Fibroblast of lung (primary cell): ENCODE measurements at regions not wholly inside any gene's neighbourhood (a gene's known extent, or its start where the extent isn't known, plus 50 kb on each side); places are given as distances from the start of the nearest gene placed in this dataset.
A peak's percentile ranks its signal among the peaks of the same experiment; 100 is the strongest.

Experiments used
- DNase-seq, 2 donors: peaks; one replicate each; pipeline versions ENCODE4 v3.0.0 to v3.0.0-alpha.2; 2010; ENCODE audit warnings: low read depth in 2 of 2
- H2AFZ ChIP-seq: 2 replicates; pipeline ENCODE4 v1.5.1; 2012; ENCODE audit warnings: low read length, control low read depth, inconsistent platforms
- H3K27ac ChIP-seq: 2 replicates; pipeline ENCODE4 v1.5.1; 2011; ENCODE audit warnings: low read length, control low read depth; ENCODE audit not compliant: insufficient read depth
- H3K27me3 ChIP-seq: 2 replicates; pipeline ENCODE4 v1.5.1; 2011; ENCODE audit warnings: mild to moderate bottlenecking, low read length; ENCODE audit not compliant: control insufficient read depth, insufficient read depth
- H3K36me3 ChIP-seq: 2 replicates; pipeline ENCODE4 v1.5.1; 2011; ENCODE audit warnings: low read length; ENCODE audit not compliant: control insufficient read depth, insufficient read depth
- H3K4me1 ChIP-seq: 2 replicates; pipeline ENCODE4 v1.5.1; 2011; ENCODE audit warnings: low read length; ENCODE audit not compliant: control insufficient read depth, insufficient read depth; ENCODE audit errors: extremely low read depth
- H3K4me2 ChIP-seq: 2 replicates; pipeline ENCODE4 v1.5.1; 2011; ENCODE audit warnings: low read length, control low read depth; ENCODE audit not compliant: insufficient read depth; ENCODE audit errors: extremely low read depth
- H3K4me3 ChIP-seq, 4 experiments: fragments of 200-600 bp in 1 of 4; sonication (generic) in 1 of 4; replicated peaks in 1 of 4; 2 replicates each; pipeline ENCODE4 v1.5.1; 2011 to 2016; ENCODE audit warnings: low read length in 4 of 4, low read depth in 3 of 4, mild to moderate bottlenecking in 3 of 4, control low read depth in 2 of 4, inconsistent platforms in 1 of 4, mixed read lengths in 1 of 4; ENCODE audit not compliant: insufficient read depth in 1 of 4; ENCODE audit errors: control extremely low read depth in 1 of 4
- H3K79me2 ChIP-seq: 2 replicates; pipeline ENCODE4 v1.5.1; 2012; ENCODE audit warnings: mild to moderate bottlenecking, low read length, inconsistent platforms; ENCODE audit not compliant: control insufficient read depth, insufficient read depth
- H3K9ac ChIP-seq: 2 replicates; pipeline ENCODE4 v1.5.1; 2011; ENCODE audit warnings: mild to moderate bottlenecking, low read length, control low read depth; ENCODE audit not compliant: insufficient read depth
- H3K9me3 ChIP-seq: 2 replicates; pipeline ENCODE4 v1.5.1; 2012; ENCODE audit warnings: low read depth, low read length; ENCODE audit not compliant: control insufficient read depth, insufficient read depth
- H4K20me1 ChIP-seq: 2 replicates; pipeline ENCODE4 v1.5.1; 2011; ENCODE audit warnings: low read length; ENCODE audit not compliant: control insufficient read depth, insufficient read depth; ENCODE audit errors: extremely low read depth
- EZH2 ChIP-seq: IDR thresholded peaks from 2 replicates; pipeline ENCODE4 v1.5.1; 2012; ENCODE audit warnings: low read length, control low read depth, mild to moderate bottlenecking; ENCODE audit errors: missing control alignments
- TF ChIP-seq, protein P1 (sequence below), 2 donors: IDR thresholded peaks in 1 of 2; conservative IDR thresholded peaks in 1 of 2; 1 replicate in 1 of 2; 2 replicates in 1 of 2; pipeline ENCODE4 v1.5.1; 2011 to 2012; ENCODE audit warnings: low read length in 2 of 2, control low read depth in 1 of 2, inconsistent platforms in 1 of 2, low read depth in 1 of 2, mild to moderate bottlenecking in 1 of 2

- H3K79me2 ChIP-seq, result no peaks in the 10 kb centered on the region
- TF ChIP-seq EZH2, result no peak
- TF ChIP-seq, protein P1, sequence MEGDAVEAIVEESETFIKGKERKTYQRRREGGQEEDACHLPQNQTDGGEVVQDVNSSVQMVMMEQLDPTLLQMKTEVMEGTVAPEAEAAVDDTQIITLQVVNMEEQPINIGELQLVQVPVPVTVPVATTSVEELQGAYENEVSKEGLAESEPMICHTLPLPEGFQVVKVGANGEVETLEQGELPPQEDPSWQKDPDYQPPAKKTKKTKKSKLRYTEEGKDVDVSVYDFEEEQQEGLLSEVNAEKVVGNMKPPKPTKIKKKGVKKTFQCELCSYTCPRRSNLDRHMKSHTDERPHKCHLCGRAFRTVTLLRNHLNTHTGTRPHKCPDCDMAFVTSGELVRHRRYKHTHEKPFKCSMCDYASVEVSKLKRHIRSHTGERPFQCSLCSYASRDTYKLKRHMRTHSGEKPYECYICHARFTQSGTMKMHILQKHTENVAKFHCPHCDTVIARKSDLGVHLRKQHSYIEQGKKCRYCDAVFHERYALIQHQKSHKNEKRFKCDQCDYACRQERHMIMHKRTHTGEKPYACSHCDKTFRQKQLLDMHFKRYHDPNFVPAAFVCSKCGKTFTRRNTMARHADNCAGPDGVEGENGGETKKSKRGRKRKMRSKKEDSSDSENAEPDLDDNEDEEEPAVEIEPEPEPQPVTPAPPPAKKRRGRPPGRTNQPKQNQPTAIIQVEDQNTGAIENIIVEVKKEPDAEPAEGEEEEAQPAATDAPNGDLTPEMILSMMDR (conservative IDR thresholded peaks at IDR 0.05 in 1 of 2, IDR thresholded peaks at IDR 0.05 in 1 of 2; ENCODE audit: low read depth in 1 of 2, low read length in 2 of 2), result no peak
Observed at GRCh38 chr10:57986422-57986821, 281.3 kb downstream of the IPMK start.

GRCh38 chr10:57983281-57983791 lies 284.4 kb downstream of the IPMK start:
- no peaks in the 10 kb centered on the region for H3K36me3 ChIP-seq
- H3K4me1 ChIP-seq, result no peaks in the 10 kb centered on the region
- no peak overlapping the region for H3K27ac ChIP-seq
- no peak overlapping the region for H3K4me2 ChIP-seq
- no peaks in the 10 kb centered on the region for H3K27me3 ChIP-seq
- no peaks in the 10 kb centered on the region for H3K9me3 ChIP-seq
- TF ChIP-seq, protein P1 (conservative IDR thresholded peaks at IDR 0.05 in 1 of 2, IDR thresholded peaks at IDR 0.05 in 1 of 2; ENCODE audit: low read depth in 1 of 2, low read length in 2 of 2), result no peak
- no peak for TF ChIP-seq EZH2
- no peaks in the 10 kb centered on the region for H4K20me1 ChIP-seq
- H2AFZ ChIP-seq, result no peak overlapping the region
- H3K4me3 ChIP-seq, result no peak overlapping the region
- H3K9ac ChIP-seq, result no peak overlapping the region
- no peaks in the 10 kb centered on the region for H3K79me2 ChIP-seq
- peak in 1 of 2 donors; percentile 56 for DNase-seq

More at GRCh38 chr10:57986422-57986821, 281.3 kb downstream of the IPMK start:
- Histone ChIP-seq H4K20me1 (no peaks in the 10 kb centered on the region), H3K36me3 (no peaks in the 10 kb centered on the region), H3K9me3 (no peaks in the 10 kb centered on the region), H3K27ac (no peak overlapping the region), H3K4me3 (no peak overlapping the region), H3K9ac (no peak overlapping the region), H3K27me3 (no peaks in the 10 kb centered on the region), H3K4me2 (no peak overlapping the region), H2AFZ (no peak overlapping the region), H3K4me1 (no peaks in the 10 kb centered on the region)
- no peak for DNase-seq

- TF ChIP-seq, protein P1 (conservative IDR thresholded peaks at IDR 0.05 in 1 of 2, IDR thresholded peaks at IDR 0.05 in 1 of 2; ENCODE audit: low read depth in 1 of 2, low read length in 2 of 2), result no peak
- TF ChIP-seq EZH2, result no peak
- Histone ChIP-seq H3K27me3 (no peaks in the 10 kb centered on the region), H3K4me2 (no peak overlapping the region), H2AFZ (no peak overlapping the region), H3K9ac (no peak overlapping the region), H3K36me3 (no peaks in the 10 kb centered on the region), H4K20me1 (no peaks in the 10 kb centered on the region), H3K4me1 (no peaks in the 10 kb centered on the region), H3K79me2 (no peaks in the 10 kb centered on the region), H3K27ac (no peak overlapping the region), H3K9me3 (no peaks in the 10 kb centered on the region), H3K4me3 (no peak overlapping the region)
- no peak for DNase-seq
Observed at GRCh38 chr10:57982091-57982490, 285.6 kb downstream of the IPMK start.
